NCI-H2081 treated with DMSO at 0.1 percent for 48 hours (cell line): ENCODE measurements at regions not wholly inside any gene's neighbourhood (a gene's known extent, or its start where the extent isn't known, plus 50 kb on each side); places are given as distances from the start of the nearest gene placed in this dataset.
"Not testable (repeated sequence)": the region's sequence is repeated elsewhere in the genome, so short reads cannot be mapped to it uniquely, and the experiment has no call there.

ENCODE experiments used
- DNase-seq: peaks from one replicate; lab custom pipeline; 2025; lab: John Stamatoyannopoulos, UW

DNA sequence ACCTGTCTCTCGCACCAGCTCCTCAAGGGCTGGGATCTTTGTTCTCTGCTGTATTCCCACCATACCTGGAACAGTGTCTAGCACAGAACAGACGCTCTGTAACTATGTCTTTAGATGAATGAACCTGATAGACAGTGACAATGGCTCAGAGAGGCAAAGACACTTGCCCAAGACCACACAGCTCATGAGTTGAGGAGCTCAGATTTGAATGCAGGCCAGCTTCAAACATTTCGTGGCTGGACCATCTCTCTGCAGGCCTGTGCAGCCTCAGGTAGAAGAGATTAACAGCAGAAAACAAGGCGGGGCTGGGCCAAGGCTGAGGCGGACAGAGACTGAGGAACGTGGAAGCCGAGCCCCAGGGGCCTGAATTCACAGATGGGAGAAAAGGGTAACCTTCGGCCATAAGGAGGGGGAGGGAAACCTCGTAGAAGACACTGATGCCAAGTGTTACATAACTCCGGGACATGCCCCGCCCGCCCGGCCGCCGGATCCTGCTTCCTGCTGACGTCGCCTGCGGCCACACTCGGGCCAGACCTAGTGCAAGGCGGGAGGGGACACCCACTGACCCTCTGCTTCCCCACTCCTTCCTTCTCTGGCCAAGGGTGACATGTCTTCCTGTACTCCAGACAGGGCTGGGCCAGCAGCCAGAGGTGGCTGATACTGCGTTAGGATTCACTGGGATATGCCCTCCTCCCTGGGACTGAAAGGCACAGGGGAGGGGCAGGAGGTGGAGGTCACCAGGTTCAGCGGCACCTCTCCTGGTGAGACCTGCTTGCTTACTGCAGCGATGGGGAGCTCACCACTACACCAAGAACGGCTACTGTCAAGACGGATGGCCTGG is 86.8 kb downstream of the RFLNA start:
- DNase-seq: no peak

DNA sequence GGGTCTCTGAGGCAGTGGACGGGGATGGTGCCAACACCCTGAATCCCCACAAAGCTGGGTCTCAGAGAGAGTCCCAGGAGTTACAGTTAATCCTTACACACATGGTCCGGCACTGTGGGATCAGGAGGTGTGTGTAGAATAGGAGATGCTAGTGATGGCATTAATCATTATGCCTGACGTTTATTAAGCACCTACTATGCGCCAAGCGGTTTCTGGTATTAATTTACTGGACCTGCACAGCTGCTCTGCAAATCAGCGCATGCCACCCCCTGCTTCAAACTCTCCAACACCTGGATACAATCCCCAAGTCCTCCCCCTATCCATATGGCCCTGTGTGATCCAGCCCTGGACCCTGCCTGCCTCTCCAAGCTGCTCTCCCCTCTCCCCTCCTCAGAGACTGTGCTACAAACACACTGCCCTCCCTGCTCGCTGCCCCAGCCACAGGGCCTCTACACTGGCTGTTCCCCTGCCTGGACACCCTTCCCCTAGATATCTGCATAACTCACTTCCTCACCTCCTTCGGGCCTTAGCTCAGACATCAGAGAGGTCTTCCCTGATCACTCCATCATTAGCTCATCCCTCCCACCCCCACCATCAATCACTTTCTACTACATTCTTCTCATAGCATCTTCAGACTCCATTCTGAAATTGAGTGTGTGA is 86.0 kb downstream of the RFLNA start:
- DNase-seq: no peak

DNA sequence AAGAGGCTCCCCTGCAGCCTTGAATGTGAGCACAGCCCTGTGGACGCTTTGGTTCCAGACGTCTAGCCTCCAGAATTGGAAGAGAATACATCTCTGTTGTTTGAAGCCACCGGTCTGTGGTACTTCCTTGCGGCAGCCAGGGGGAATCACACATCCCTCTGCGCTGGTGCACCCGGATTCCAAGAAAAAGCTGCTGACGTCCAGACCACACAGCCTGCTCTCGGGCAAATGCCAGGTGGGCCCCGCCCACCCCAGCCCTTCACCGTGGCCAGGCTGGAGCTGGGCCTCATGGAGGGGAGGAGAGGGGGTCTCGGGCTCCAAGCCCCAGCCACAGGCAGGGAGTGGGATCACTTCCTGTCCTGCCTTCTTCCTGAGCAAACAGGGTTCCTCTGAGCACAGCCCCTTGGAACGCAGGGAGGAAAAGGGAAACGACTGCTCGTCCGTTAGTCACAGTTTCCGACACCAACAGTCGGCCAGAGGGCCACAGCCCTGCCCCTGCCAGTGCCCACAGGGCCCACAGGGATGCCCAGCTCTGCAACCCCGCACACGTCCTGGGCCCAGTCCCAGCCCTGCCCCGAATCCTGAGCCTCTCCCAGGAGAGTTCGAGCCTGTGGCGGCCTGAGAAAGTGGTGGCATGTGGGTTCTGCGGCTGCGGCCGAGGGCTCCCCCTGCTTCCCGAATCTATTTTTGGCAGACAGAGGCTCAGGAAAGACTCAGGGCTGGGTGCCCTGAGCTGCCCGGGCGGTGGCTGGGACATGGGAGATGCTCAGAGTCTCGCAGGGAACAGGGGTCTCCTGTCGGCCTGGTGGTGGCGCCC is 85.3 kb downstream of the RFLNA start:
- DNase-seq: no peak

DNA sequence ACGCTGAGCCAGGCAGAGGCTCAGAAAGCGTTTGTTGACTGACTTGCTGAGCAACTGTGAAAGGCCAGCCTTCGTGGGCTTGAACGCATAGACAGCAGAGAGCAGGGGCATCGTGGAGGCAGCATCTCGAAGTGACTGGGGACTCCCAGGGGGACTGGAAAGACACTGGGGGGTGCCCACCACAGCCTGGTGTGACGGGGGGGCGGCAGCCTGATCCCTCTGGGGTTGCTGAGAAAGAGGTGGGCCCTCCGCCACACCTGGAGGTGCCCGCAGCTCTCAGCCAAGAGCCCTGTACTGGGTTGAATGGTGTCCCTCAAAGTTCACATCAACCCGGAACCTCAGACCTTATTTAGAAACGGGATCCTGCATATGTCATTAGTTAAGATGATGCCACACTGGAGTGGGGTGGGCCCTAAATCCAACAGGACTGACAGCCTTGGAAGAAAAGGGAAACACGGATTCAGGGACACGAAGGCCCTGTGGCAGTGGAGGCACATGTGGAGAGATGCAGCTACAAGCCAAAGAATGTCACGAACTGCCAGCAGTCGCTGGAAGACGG is 84.6 kb downstream of the RFLNA start:
- no peak for DNase-seq

DNA sequence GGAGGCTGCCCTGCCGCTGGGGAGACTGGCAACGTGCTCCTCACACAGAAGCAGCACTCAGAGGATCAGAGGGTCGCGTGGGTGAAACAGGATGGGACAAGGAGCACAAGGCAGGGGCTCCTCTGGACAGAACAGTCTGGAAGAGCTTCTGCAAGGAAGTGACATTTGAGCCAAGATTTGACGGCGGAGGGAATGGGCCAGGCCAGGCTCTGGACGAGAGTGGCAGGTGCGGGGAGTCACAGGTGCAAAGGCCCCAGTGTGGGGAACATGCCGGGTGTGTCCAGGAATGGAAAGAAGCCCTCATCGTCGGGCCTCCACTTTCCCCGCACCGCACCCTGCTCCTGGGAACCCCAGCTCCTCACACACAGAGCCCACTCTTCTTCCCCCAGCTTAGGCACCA is 84.0 kb downstream of the RFLNA start:
- no peak for DNase-seq

DNA sequence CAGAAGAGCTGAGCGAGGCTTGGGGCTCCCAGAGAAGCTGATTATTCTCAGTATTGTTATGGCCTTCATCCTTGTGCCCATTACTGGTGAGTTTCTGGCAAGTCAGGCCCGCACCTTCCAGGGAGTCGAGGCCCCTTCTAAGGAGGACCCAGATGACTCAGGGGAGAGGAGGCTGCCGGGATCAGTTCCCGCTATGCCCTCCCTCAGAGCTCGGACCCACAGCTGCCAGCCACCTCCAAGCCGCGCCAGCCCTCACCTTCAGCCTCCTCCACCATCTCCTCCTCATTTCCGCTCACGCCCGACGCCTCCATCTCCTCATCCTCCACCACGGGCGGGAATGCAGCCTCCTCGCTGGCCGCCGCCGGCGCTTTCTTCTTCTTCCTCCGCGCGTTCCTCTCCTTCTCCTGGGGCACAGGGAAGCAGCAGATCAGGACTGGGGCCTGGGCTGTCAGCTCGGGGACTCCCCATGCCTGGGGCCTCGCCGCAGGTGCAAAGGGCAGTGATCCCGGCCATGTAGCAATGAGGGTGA is 83.2 kb downstream of the RFLNA start:
- no peak for DNase-seq

DNA sequence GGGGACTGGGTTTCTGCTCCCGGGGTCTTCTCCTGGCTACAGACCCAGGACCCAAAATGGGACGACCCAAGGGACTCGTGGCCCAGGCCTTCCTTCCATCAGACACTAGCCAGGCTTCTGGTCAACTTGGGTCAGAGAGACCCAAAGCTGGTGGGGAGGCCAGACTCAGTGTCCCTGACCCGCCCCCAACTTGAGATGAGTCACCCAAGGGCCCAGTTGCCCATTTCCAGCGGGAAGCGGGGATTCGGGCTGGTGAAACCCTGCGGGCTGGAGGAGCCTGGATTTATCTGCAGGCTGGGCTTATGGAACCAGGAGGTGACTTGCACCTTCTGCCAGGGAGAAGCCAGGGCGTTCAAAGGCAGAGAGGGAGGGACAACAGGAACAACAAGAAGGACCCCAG is 81.5 kb downstream of the RFLNA start:
- no peak for DNase-seq

DNA sequence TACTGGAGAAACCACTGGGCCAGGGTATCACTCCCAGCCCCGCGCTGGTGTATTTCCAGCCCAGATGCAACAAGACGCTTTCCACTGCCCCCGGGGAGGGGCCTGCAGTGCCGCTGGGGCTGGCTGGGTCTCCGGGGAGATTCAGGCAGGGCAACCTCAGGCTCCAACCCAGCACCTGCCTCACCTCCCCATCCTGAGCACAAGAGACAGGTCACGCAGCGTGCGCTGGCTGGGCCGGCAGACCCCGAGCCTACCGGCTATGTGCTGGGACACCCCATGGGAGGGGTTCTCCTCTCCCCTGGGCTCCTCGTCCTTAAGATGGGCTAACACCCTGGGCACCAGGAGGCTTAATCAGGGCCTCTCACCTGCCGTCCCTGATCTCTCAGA is 80.9 kb downstream of the RFLNA start:
- DNase-seq: no peak

DNA sequence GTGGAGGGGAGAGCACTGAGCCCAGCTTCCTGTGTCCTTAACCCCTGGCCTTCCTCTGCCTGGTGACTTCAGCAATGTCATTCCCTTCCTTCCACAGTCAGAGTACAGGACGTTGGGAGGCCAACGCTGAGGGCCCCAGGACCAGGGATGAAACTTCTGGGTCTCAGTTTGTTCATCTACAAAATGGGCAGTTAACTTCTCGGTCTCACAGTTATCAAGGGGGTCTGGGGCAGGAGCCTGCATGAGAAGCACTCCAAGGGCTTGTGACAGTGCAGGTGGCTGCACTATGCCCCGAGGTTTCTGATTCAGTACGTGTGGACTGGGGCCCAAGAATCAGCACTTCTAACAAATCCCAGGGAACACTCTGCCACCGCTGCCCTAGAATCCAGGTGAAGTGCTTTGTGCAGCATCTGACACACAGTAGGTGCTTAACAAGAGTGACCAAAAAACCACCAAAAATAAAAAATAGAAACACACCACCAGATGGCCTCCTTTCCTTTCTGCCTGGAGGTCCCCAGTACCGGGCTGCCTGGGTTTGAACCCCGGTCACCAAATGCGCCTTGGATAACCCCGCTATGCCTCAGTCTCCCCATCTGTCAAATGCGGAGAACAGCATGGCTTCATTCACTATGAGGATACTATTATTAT is 80.4 kb downstream of the RFLNA start:
- DNase-seq: no peak

DNA sequence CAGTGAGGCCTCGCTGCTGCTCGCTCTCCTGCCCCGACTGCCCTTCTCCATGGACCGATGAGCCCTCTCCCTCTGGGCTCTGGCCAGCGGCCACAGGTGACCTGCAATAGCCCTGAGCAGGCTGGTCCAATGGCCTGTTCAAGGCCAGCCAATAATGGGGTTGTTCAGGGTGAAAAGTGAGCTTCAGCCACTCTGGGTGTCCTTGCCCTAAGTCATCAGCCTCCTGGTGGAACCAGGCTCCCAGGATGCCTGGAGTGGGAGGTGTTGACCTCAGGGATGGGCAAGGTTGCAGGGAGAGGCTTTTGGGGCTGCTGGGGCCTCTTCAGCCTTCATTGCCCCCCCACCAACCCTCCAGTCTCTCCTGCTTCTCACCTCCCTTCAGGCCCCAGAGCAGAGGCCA is 79.7 kb downstream of the RFLNA start:
- DNase-seq: no peak

DNA sequence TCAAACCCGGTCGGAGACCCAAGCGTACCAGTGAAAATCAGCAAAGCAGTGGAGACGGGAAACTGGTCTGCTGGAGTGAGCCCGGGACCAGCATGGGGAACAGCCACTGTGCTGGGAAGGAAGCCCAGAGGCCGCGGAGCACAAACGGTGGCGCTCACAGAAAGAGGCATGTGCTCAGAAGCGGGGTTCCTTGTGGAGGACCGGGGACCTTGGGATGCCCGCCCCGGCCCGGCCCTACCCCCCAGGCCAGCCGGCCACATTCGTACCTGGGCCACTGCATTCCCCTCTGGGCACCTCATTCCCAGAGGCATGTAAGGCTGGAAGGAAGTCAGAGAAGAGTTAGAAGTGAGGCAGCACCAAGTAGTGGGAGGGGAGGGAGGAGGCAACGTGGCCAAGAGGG is 79.3 kb downstream of the RFLNA start:
- DNase-seq: no peak

DNA sequence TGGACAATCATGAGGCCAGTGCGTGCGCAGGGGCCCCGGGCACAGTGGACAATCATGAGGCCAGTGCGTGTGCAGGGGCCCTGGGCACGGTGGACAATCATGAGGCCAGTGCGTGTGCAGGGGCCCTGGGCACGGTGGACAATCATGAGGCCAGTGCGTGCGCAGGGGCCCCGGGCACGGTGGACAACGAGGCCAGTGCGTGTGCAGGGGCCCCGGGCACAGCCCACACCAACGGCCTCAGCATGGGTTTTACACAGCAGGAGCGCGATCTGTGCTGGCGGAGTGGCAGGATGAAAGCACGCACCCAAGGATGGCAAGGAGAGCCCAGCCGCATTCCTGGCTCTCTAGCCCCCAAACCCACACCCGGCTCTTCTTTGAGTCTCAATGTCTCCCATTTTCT is 78.8 kb downstream of the RFLNA start:
- DNase-seq: not testable (repeated sequence)

DNA sequence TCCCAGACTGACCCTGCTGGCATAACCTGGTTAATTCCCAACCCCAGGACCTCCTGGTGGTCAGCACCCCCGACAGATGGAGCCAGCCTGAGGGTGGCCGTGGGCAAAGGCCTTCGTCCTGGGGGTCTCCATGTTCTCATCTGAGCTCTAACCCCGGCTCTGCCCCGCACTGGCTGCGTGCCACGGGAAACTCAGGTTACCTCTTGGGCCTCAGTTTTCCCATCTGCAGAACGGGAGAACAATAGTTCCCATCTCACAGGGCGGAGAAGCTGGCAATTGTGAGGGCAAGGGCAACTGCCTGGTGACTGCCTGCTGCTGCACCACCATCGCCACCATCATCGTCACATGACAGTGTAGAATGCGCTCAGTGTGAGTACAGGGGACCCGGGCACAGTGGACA is 77.9 kb downstream of the RFLNA start:
- DNase-seq: no peak

DNA sequence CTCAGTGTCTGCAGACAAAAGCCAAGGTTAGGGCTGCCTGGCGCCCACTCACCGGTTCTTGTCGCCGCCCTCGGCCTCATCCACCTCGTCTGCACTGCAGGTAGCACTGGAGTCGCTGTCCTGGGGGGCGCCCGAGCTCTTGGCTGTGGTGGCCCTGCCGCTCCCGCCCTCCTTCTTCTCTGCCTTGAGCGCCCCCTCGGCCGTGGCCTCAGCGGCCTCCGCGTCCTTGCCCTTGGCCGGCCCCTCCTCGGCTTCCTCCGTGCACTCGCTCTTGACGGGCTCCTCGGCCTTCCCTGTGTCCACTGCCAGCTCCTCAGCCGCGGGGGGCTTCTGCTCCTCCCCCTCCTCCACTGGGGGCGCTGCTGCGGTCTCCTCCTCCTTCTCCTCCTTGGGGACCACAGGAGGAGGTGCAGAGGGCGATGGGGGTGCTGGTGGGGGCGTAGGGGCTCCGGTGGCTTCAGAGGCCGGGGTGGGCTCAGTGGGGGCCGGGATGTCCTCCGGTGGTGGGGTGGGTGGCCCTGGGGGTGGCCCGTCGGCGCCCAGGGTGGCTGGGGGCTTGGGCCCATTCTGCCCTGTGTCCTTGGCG is 77.2 kb downstream of the RFLNA start:
- DNase-seq: no peak

DNA sequence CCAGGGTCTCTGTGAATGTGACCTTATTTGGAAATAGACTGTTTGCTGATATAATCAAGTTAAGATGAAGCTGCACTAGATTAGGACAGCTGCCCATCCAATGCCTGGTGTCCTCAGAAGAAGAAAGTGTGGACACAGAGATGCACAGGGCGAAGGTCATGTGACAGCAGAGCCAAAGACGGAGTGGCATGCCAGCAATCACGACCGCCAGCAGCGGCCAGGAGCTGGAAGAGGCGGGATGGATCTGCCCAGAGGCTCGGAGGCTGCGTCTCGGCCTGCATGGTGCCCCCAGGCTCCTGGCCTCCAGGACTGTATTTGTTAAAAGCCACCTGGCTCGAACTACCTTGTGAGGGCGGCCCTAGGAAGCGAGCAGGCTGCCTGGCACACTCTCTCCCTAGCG is 76.5 kb downstream of the RFLNA start:
- no peak for DNase-seq

DNA sequence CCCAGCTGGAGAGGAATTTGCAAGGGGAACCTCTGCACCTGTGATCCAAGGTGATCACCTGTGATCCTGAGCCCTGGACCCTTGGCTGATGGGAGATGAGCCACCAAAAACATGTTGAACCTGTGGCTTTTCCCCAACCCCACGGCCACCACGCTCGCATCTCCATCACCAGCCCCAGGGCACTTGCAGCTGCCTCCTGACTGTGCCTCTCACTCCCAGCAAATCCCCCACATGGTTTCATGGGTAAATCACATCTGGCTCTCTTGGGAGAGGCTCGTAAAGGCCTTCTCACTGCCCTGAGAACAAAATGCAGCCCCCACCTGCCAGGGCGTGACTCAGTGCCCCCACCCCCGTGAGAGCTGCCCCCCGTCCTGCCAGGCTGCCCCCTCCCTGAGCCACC is 76.0 kb downstream of the RFLNA start:
- DNase-seq: no peak

DNA sequence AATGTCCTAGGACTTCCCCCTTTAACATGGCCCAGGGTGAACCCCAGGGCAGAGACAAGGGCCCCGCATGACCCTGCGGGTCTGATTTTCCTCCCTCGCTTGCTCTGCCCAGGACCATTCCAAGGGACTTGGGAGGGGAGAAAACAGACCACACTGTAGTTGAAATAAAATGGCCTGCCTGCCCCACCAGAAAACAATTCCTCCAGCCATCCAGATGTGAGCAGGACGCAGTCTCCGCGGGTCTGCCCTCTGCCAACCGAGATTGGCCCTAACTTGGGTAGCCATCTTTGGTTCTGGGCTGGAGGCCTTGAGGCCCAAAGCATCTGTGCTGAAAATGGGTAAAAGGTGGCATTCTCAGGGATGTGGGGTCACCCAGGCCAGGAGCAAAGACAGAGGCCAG is 75.5 kb downstream of the RFLNA start:
- DNase-seq: no peak

DNA sequence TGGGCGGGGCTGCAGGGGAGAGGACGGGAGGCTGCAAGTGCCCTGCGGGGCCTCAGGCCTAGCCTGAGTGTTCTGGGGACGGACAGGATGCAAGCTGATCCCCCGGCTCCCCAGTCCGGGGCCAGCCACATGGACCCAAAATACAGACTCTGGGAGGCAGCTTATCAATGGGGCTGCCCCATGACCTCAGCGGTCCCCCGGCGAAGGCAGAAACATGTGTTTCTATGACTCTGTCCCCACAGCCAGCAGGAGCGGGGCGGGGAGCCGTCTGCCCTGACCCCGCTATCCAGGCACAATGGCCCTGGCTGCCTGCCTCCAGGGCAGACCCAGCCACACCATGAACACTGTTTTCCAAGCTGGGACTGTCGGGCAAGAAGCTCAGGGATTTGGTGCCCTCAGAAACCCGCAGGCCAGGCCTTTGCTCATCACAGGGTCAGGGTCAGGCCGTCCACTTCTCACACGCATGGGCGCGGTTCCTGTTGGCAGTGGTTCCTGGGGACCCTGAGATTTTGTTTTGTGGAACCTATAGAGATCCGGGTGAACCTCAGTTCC is 75.0 kb downstream of the RFLNA start:
- no peak for DNase-seq

DNA sequence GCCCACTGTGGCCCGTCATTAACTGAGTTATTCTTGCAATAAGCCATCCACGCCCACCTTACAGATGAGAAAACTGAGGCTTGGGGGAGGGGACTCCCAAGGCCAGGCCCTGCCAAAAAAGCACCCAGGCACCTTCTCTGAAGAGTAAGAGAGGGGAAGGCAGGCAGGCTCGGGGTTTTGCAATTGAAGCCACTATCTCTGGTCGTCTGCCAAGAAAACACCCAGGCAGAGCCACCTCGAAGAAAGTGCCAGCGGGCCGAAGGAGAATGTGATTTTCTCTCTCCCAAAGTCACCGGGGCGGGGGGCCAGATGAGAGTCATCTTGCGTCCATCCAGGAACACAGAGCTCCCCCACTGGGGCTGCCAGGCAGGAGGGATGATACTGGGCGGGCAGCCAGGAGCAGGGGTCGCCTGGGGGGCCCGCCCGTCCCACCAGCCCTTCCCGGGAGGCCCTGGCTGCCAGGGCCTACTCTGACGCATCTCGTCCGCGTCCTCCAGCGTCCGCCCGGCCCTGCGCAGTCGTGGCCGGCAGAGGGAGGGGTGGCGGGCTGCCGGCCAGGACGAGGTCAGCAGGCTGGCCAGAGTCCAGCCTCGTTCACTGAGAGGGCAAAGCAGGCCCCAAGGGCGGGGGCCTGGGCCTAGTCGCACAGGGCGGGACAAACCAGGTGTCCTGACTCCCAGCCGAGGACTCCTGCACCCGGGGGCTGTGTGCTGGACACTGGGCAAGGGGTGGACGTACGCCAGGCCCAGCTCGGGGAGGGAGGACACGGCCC is 74.3 kb downstream of the RFLNA start:
- DNase-seq: no peak

DNA sequence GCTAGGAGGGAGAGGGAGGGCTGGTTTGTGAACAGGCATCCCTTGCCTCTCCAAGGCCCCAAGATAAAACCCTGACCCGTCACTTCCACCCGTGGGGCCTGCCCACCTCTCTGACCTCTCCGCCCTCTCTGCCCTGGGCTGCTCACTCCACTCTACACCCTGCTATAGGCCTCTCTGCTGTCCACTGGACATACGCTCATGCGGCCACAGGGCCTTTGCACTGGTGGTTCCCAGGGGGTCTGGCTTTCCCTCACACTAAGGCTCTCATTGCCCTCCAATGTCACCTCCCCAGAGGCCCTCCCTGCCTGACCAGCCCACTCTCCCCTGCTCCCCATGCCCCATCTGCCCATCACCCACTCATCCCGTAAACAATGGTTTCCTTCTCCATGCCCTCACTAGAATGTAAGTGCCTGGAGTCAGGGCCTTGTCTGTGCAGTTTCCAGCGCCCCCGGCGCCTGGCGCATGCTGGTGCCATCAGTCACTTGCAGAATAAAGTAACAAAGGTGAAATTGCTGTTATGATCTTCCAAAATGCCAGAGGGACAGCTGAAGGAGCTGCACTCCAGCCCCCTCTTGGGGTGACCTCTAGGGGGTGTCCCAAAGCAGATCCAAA is 73.6 kb downstream of the RFLNA start:
- no peak for DNase-seq
